T47D (cell line): ENCODE measurements at regions not wholly inside any gene's neighbourhood (a gene's known extent, or its start where the extent isn't known, plus 50 kb on each side); places are given as distances from the start of the nearest gene placed in this dataset.
A peak's percentile ranks its signal among the peaks of the same experiment; 100 is the strongest.

Experiments
- DNase-seq, 2 experiments: peaks; one replicate each; pipeline versions ENCODE4 v3.0.0 to v3.0.0-alpha.2; 2011 to 2012; ENCODE audit warnings: low read depth in 1 of 2, low spot score in 1 of 2
- JUND ChIP-seq: IDR thresholded peaks from 2 replicates; pipeline ENCODE4 v1.6.1; 2012; ENCODE audit warnings: low read depth
- in situ Hi-C: cut with HindIII; loops from 2 replicates; pipeline ENCODE4 v1.10.0; 2016; ENCODE audit warnings: low sequenced_read_pairs, low pct_unique_long_range_greater_than_20kb

GRCh38 chr12:111041091-111041490, 120.7 kb upstream of the MYL2 start:
- TF ChIP-seq JUND, result no peak
- no peak for DNase-seq
- in situ Hi-C loops, result no loop called here

- in situ Hi-C loops, result no loop called here
- TF ChIP-seq JUND, result no peak
- no peak for DNase-seq
Measured at GRCh38 chr12:111040690-111041089, 120.3 kb upstream of the MYL2 start.

GRCh38 chr12:111038941-111039340, 118.6 kb upstream of the MYL2 start:
- no peak for TF ChIP-seq JUND
- in situ Hi-C loops, result no loop called here
- no peak for DNase-seq

GRCh38 chr12:111038077-111038476, 117.7 kb upstream of the MYL2 start:
- in situ Hi-C loops, result no loop called here
- TF ChIP-seq JUND, result no peak
- DNase-seq, result no peak

- in situ Hi-C loops, result no loop called here
- TF ChIP-seq JUND, result no peak
Measured at GRCh38 chr12:111037047-111037446, 116.7 kb upstream of the MYL2 start.

GRCh38 chr12:111035578-111036301, 115.4 kb upstream of the MYL2 start:
- TF ChIP-seq JUND, result no peak
- in situ Hi-C loops, result no loop called here
- DNase-seq, result peak in 1 of 2 experiments; percentile 30

More at GRCh38 chr12:111037047-111037446, 116.7 kb upstream of the MYL2 start:
- DNase-seq, result peak; percentile 63 to 85

- peak; percentile 52 to 64 for DNase-seq
- in situ Hi-C loops, result no loop called here
- TF ChIP-seq JUND, result no peak
Measured at GRCh38 chr12:111034886-111035577, 114.7 kb upstream of the MYL2 start.

- TF ChIP-seq JUND, result no peak
- in situ Hi-C loops, result no loop called here
- DNase-seq, result peak; percentile 87 to 88
Measured at GRCh38 chr12:111034083-111034885, 113.9 kb upstream of the MYL2 start, which contains the start of gene CUX2. TSS of gene CUX2 (plus strand) at chr12:111034165.

GRCh38 chr12:111033281-111034082, 113.1 kb upstream of the MYL2 start:
- in situ Hi-C loops, result no loop called here
- no peak for TF ChIP-seq JUND
- DNase-seq, result no peak

- no peak for TF ChIP-seq JUND
- in situ Hi-C loops, result no loop called here
- DNase-seq, result no peak
Measured at GRCh38 chr12:111032591-111032919, 112.2 kb upstream of the MYL2 start.

- in situ Hi-C loops, result no loop called here
- no peak for DNase-seq
- TF ChIP-seq JUND, result no peak
Measured at GRCh38 chr12:111031916-111032590, 111.7 kb upstream of the MYL2 start.

- DNase-seq, result no peak
- TF ChIP-seq JUND, result no peak
Measured at GRCh38 chr12:111030800-111031199, 110.4 kb upstream of the MYL2 start.

More at GRCh38 chr12:111030800-111031199, 110.4 kb upstream of the MYL2 start:
- in situ Hi-C loops, result no loop called here
